Epithelial cell of proximal tubule (primary cell): ENCODE measurements at regions not wholly inside any gene's neighbourhood (a gene's known extent, or its start where the extent isn't known, plus 50 kb on each side); places are given as distances from the start of the nearest gene placed in this dataset.

Source experiments
- DNase-seq: peaks from one replicate; pipeline ENCODE4 v3.0.0-alpha.2; 2011; ENCODE audit warnings: low read depth
- H3K4me3 ChIP-seq: 2 replicates; pipeline ENCODE4 v1.5.1; 2011; ENCODE audit warnings: low read depth, mild to moderate bottlenecking, low read length
- TF ChIP-seq, protein P1 (sequence below): conservative IDR thresholded peaks from 2 replicates; pipeline ENCODE4 v1.5.1; 2012; ENCODE audit warnings: low read depth, mild to moderate bottlenecking, low read length

DNA sequence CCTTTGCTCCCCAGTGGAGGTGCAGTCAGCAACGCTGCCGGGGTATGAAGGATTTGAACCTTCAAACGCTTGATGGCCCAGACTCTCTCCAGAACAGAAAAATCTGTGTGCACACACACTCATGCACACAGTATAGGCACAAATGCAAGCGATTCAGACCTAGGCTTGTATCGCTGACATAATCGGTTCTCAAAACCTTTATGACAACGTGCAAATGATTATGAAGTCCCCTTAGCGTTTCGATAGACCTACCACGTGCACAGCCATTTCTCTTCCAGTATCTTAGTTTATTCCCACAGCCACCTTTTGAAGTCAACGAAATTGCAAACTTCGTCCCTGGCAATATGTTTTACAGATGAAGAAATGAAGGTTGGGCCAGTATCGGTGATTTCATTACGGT is 138.9 kb upstream of the MYCN start:
- no peak for DNase-seq
- no peak overlapping the region for H3K4me3 ChIP-seq
- TF ChIP-seq, protein P1, sequence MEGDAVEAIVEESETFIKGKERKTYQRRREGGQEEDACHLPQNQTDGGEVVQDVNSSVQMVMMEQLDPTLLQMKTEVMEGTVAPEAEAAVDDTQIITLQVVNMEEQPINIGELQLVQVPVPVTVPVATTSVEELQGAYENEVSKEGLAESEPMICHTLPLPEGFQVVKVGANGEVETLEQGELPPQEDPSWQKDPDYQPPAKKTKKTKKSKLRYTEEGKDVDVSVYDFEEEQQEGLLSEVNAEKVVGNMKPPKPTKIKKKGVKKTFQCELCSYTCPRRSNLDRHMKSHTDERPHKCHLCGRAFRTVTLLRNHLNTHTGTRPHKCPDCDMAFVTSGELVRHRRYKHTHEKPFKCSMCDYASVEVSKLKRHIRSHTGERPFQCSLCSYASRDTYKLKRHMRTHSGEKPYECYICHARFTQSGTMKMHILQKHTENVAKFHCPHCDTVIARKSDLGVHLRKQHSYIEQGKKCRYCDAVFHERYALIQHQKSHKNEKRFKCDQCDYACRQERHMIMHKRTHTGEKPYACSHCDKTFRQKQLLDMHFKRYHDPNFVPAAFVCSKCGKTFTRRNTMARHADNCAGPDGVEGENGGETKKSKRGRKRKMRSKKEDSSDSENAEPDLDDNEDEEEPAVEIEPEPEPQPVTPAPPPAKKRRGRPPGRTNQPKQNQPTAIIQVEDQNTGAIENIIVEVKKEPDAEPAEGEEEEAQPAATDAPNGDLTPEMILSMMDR = no peak

DNA sequence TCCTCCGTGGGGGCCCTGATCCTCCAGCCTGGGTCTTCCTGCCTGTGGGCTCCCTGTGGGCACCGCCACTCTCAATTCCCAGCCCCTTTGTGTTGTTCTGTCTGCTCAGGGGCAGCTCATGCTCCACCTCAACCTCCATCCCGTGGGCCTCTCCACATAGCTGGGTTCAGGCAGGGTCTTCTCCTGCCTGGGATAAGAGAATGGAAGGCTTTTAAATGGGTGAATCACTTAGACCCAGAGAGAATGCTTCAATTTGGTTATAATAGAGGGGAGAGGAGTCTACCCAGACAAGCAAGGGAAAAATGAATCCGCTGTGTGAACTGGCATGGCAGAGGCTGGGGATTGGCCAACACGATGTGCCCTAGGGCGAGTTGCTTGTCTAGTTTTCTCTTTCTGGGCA is 138.4 kb upstream of the MYCN start:
- TF ChIP-seq, protein P1 = no peak
- no peak for DNase-seq
- H3K4me3 ChIP-seq = no peak overlapping the region

DNA sequence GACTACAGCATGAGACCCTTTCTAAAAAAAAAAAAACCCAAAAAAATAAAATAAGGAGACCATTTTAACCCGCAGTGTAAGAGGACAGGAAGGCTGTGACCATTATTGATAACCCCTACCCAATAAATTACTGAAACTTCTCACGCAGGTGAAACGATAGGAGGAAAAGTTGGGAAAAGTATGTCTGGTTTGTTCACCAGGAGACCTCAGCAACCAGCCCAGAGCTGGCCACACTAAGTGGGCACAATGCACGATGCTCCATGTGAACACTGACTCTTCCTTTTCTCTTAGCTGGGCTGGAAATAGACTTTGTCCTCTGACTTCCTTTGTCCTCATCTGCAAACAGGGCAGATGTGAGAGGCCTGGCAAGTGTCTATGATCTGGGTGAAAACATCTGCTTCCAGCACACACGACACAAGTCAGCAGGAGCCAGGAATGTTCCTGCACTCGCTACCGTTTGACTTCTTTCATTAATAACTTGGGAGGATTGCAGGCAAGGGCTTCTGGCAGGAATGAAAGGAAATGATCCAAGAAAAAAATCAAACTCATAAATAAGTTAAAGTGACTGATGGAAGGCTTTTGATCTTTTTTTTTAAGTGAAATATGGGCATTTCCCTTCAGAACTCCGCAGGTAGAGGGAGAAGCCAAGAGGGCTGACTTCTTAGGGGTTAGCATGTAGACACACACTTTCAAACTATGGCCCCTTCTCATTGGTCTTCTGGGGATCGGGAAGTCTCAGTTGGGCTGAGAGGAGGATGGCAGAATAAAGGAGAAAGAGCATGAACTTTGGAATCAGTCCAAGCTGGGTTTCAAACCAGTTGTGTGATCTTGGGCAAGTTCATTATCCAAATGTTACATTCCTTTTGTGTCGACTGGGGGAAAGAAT is 137.4 kb upstream of the MYCN start:
- TF ChIP-seq, protein P1 = no peak
- no peak for DNase-seq

DNA sequence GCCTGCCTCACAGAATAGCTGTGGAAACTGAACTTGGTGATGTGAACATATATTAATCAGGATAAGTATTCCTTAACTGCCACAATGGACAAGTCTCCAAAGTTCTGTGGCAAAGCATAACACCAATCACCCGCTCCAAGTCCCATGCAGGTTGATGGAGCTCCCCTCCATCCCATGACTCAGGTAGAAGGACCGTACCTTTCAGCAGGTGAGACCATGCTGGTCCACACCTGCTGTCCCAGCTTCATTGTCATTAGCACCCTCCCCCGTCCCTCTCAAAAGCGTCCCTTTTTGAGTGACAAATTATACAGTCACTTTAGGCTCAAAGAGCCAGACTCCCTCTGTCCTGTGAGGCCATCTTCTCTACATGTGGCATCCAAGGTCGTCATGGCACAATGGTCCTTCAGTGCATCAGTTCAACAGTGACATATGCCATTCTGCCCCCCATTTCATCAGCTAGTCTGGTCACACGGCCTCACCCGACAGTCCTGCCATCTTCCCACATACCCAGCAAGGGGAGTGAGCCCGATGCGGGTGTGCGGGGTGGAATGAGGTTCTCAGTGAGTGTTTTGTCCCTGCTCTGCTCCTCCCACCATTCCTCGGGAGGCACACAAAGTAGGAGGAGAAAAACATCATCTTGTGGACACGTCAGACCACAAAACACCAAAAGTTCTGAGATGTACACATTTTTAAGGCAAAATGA is 136.7 kb upstream of the MYCN start:
- no peak for DNase-seq
- TF ChIP-seq, protein P1 = no peak

More for the DNA sequence above, 137.4 kb upstream of the MYCN start:
- H3K4me3 ChIP-seq = no peak overlapping the region

DNA sequence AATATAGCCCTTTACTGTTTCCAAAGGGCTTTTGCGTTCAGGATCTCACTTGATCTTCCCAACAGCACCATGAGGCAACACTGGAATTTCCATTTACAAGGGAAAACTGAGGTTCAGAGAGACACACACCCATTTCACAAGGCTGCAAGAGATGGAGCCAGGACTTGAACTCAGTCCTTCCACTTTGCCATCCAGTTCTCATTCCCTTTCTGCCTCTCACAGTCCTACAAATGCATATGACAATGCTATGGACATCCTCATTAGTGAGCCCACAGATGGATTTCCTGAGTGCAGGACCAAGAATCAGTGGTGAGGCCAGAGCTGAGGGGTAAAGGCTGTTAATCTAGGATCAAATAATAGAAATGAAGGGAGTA is 136.1 kb upstream of the MYCN start:
- no peak for DNase-seq
- no peak overlapping the region for H3K4me3 ChIP-seq
- TF ChIP-seq, protein P1 = no peak

More for the DNA sequence above, 136.7 kb upstream of the MYCN start:
- H3K4me3 ChIP-seq = no peak overlapping the region

DNA sequence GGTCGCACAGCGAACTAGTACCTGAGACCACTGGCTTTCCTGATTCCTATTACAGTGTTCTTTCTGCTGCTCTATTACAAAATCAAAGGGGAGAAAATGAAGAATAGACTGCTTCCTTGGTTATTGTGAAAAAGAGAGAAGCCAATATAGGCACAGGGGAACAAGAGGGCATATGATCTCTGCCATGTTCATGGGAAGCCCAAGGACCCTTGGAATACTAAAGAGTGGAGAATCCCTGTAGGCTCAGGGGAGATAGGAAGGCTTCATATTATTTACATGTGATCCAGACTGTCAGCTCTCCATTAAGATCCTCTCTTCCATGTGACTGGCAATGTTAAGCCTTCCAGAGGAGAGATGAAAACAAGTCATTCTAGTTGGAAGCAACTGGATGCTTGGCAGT is 135.7 kb upstream of the MYCN start:
- TF ChIP-seq, protein P1 = no peak
- no peak overlapping the region for H3K4me3 ChIP-seq
- DNase-seq = no peak
